NCI-H345 treated with DMSO at 0.1 percent for 48 hours (cell line): ENCODE measurements at regions not wholly inside any gene's neighbourhood (a gene's known extent, or its start where the extent isn't known, plus 50 kb on each side); places are given as distances from the start of the nearest gene placed in this dataset.

ENCODE experiments used
- DNase-seq: peaks from one replicate; lab custom pipeline; 2025; ENCODE audit not compliant: unreplicated experiment; lab: John Stamatoyannopoulos, UW

GRCh38 chr9:88658311-88658822 lies 123.4 kb downstream of the NXNL2 start:
- no peak for DNase-seq

GRCh38 chr9:88659126-88659525 lies 124.1 kb downstream of the NXNL2 start:
- no peak for DNase-seq

GRCh38 chr9:88660611-88661010 lies 125.6 kb downstream of the NXNL2 start:
- no peak for DNase-seq

- no peak for DNase-seq
These were observed 126.8 kb downstream of the NXNL2 start for GRCh38 chr9:88661759-88662158.

- DNase-seq: no peak
These were observed 128.9 kb downstream of the NXNL2 start for GRCh38 chr9:88663771-88664419.

- no peak for DNase-seq
These were observed 129.8 kb downstream of the NXNL2 start for GRCh38 chr9:88664773-88665172.

GRCh38 chr9:88672874-88673689 lies 138.1 kb downstream of the NXNL2 start:
- DNase-seq: no peak

GRCh38 chr9:88673886-88674285 lies 138.9 kb downstream of the NXNL2 start:
- no peak for DNase-seq

- DNase-seq: no peak
These were observed 141.7 kb downstream of the NXNL2 start for GRCh38 chr9:88676644-88677043.

- DNase-seq: no peak
These were observed 143.0 kb downstream of the NXNL2 start for GRCh38 chr9:88678008-88678407.

GRCh38 chr9:88678431-88678830 lies 143.5 kb downstream of the NXNL2 start:
- no peak for DNase-seq

- DNase-seq: no peak
These were observed 145.1 kb downstream of the NXNL2 start for GRCh38 chr9:88680041-88680440.

- DNase-seq: no peak
These were observed 145.7 kb downstream of the NXNL2 start for GRCh38 chr9:88680505-88681160.

- DNase-seq: no peak
These were observed 146.5 kb downstream of the NXNL2 start for GRCh38 chr9:88681434-88681833.

GRCh38 chr9:88682431-88682831 lies 147.5 kb downstream of the NXNL2 start:
- DNase-seq: no peak

- no peak for DNase-seq
These were observed 149.1 kb downstream of the NXNL2 start for GRCh38 chr9:88684046-88684445.

GRCh38 chr9:88684845-88685244 lies 149.9 kb downstream of the NXNL2 start:
- DNase-seq: no peak

- no peak for DNase-seq
These were observed 151.0 kb downstream of the NXNL2 start for GRCh38 chr9:88685966-88686365.

- DNase-seq: no peak
These were observed 154.7 kb downstream of the NXNL2 start for GRCh38 chr9:88689509-88690298.

GRCh38 chr9:88690628-88691027 lies 155.7 kb downstream of the NXNL2 start:
- DNase-seq: no peak

- DNase-seq: no peak
These were observed 156.1 kb downstream of the NXNL2 start for GRCh38 chr9:88691091-88691490.
